IMR-90 (cell line): ENCODE measurements at regions not wholly inside any gene's neighbourhood (a gene's known extent, or its start where the extent isn't known, plus 50 kb on each side); places are given as distances from the start of the nearest gene placed in this dataset.

ENCODE experiments used
- ATAC-seq: fragments of 200-7000 bp; cut with Tn5 transposase; 2 replicates; pipeline ENCODE4 v1.9.1; 2020; ENCODE audit warnings: low read depth, mild to moderate bottlenecking, moderate library complexity
- BruUV-seq: library from RNA; stranded (reverse); fragments of 400-500 nt; replicated peaks from 2 replicates; lab custom pipeline; 2021; lab: Mats Ljungman, UMichigan
- CTCF ChIA-PET: fragments of 300-600 bp; formaldehyde crosslinking; extraction: SDS; loops from one replicate; lab custom pipeline; 2021; ENCODE audit warnings: antibody characterized with exemption; lab: Yijun Ruan, JAX
- POLR2A ChIA-PET: fragments of 300-600 bp; sonication (Branson Sonifier 250); formaldehyde crosslinking; loops from one replicate; lab custom pipeline; 2022; ENCODE audit warnings: antibody characterized with exemption; ENCODE audit not compliant: unreplicated experiment; lab: Charles Lee
- DNase-seq: peaks from one replicate; pipeline ENCODE4 v3.0.0; 2013
- H2AFZ ChIP-seq: replicated peaks from 2 replicates; pipeline ENCODE3; 2013; ENCODE audit warnings: low read length, mild to moderate bottlenecking; ENCODE audit not compliant: poor library complexity
- H2AK5ac ChIP-seq: 2 replicates; pipeline ENCODE4 v1.6.1; 2013; ENCODE audit warnings: low read depth, low read length, inconsistent platforms
- H2AK9ac ChIP-seq: replicated peaks from 2 replicates; pipeline ENCODE3; 2013; ENCODE audit warnings: mild to moderate bottlenecking, low read depth, low read length, moderate library complexity; ENCODE audit not compliant: poor library complexity
- H2BK120ac ChIP-seq: 2 replicates; pipeline ENCODE4 v1.6.1; 2013; ENCODE audit warnings: low read depth, low read length, inconsistent platforms
- H2BK15ac ChIP-seq: 3 replicates; pipeline ENCODE4 v1.6.1; 2013; ENCODE audit warnings: low read depth, low read length, inconsistent platforms
- H2BK20ac ChIP-seq: 2 replicates; pipeline ENCODE4 v1.6.1; 2013; ENCODE audit warnings: low read depth, mild to moderate bottlenecking, inconsistent platforms, low read length, moderate library complexity
- H2BK5ac ChIP-seq: 2 replicates; pipeline ENCODE4 v1.6.1; 2013; ENCODE audit warnings: mild to moderate bottlenecking, low read depth, low read length, inconsistent platforms; ENCODE audit not compliant: poor library complexity, severe bottlenecking
- H3K14ac ChIP-seq: replicated peaks from 2 replicates; pipeline ENCODE4 v1.6.1; 2013; ENCODE audit warnings: low read depth, low read length, inconsistent platforms
- H3K18ac ChIP-seq: 2 replicates; pipeline ENCODE4 v1.6.1; 2013; ENCODE audit warnings: low read depth, low read length, control low read depth
- H3K23ac ChIP-seq: 2 replicates; pipeline ENCODE4 v1.6.1; 2013; ENCODE audit warnings: low read depth, low read length, inconsistent platforms
- H3K27ac ChIP-seq: 2 replicates; pipeline ENCODE4 v1.5.1; 2013; ENCODE audit warnings: mild to moderate bottlenecking, control low read depth, low read length; ENCODE audit not compliant: insufficient read depth
- H3K27me3 ChIP-seq: 2 replicates; pipeline ENCODE4 v1.6.1; 2013; ENCODE audit warnings: low read length; ENCODE audit not compliant: control insufficient read depth, insufficient read depth
- H3K36me3 ChIP-seq: 2 replicates; pipeline ENCODE4 v1.6.1; 2013; ENCODE audit warnings: low read length, mixed read lengths; ENCODE audit not compliant: control insufficient read depth, insufficient read depth
- H3K4ac ChIP-seq: 2 replicates; pipeline ENCODE4 v1.6.1; 2013; ENCODE audit warnings: low read depth, low read length, inconsistent platforms
- H3K4me1 ChIP-seq: 2 replicates; pipeline ENCODE4 v1.6.1; 2013; ENCODE audit warnings: low read length, mixed read lengths; ENCODE audit not compliant: control insufficient read depth, insufficient read depth
- H3K4me2 ChIP-seq: 2 replicates; pipeline ENCODE4 v1.6.1; 2013; ENCODE audit warnings: low read depth, mild to moderate bottlenecking, control low read depth, low read length, moderate library complexity
- H3K4me3 ChIP-seq: 2 replicates; pipeline ENCODE4 v1.5.1; 2013; ENCODE audit warnings: low read depth, mild to moderate bottlenecking, control low read depth, low read length, moderate library complexity; ENCODE audit not compliant: insufficient read depth
- H3K56ac ChIP-seq: 2 replicates; pipeline ENCODE4 v1.6.1; 2013; ENCODE audit warnings: low read length, inconsistent platforms; ENCODE audit not compliant: insufficient read depth; ENCODE audit errors: extremely low read depth
- H3K79me1 ChIP-seq, 2 experiments: 2 replicates each; pipeline ENCODE4 v1.6.1; 2013; ENCODE audit warnings: low read length in 2 of 2, inconsistent platforms in 1 of 2, low read depth in 1 of 2
- H3K9ac ChIP-seq: 2 replicates; pipeline ENCODE4 v1.6.1; 2013; ENCODE audit warnings: low read depth, low read length, control low read depth
- H3K9me1 ChIP-seq: 2 replicates; pipeline ENCODE4 v1.6.1; 2013; ENCODE audit warnings: low read length, inconsistent platforms; ENCODE audit not compliant: insufficient read depth
- H3K9me3 ChIP-seq: 2 replicates; pipeline ENCODE4 v1.6.1; 2013; ENCODE audit warnings: low read length; ENCODE audit not compliant: control insufficient read depth, insufficient read depth
- H4K20me1 ChIP-seq: 2 replicates; pipeline ENCODE4 v1.6.1; 2013; ENCODE audit warnings: low read length, inconsistent platforms; ENCODE audit not compliant: insufficient read depth
- H4K5ac ChIP-seq: 2 replicates; pipeline ENCODE4 v1.6.1; 2013; ENCODE audit warnings: mild to moderate bottlenecking, low read depth, low read length, control low read depth
- H4K8ac ChIP-seq, 2 experiments: 2 replicates each; pipeline ENCODE4 v1.6.1; 2013; ENCODE audit warnings: low read depth in 2 of 2, low read length in 2 of 2, control low read depth in 1 of 2, inconsistent platforms in 1 of 2
- H4K91ac ChIP-seq: 2 replicates; pipeline ENCODE4 v1.6.1; 2013; ENCODE audit warnings: low read depth, low read length, inconsistent platforms; ENCODE audit not compliant: insufficient read depth
- BHLHE40 ChIP-seq: fragments of 150-350 bp; IDR thresholded peaks from 2 replicates; pipeline ENCODE4 v1.6.1; 2016; ENCODE audit warnings: mild to moderate bottlenecking, low read depth, low read length
- CTCF ChIP-seq: conservative IDR thresholded peaks from 2 replicates; pipeline ENCODE4 v1.5.1; 2012; ENCODE audit warnings: mild to moderate bottlenecking, low read depth, low read length, improper control_type of control experiment
- MXI1 ChIP-seq: IDR thresholded peaks from 2 replicates; pipeline ENCODE4 v1.6.1; 2012; ENCODE audit warnings: low read depth, mild to moderate bottlenecking, low read length, moderate library complexity, borderline replicate concordance
- NFE2L2 ChIP-seq: fragments of 150-350 bp; IDR thresholded peaks from 2 replicates; pipeline ENCODE4 v1.6.1; 2016; ENCODE audit warnings: low read depth, mild to moderate bottlenecking, low read length
- RAD21 ChIP-seq: IDR thresholded peaks from 2 replicates; pipeline ENCODE4 v1.6.1; 2012; ENCODE audit warnings: low read length, improper control_type of control experiment
- RCOR1 ChIP-seq: IDR thresholded peaks from 2 replicates; pipeline ENCODE4 v1.6.1; 2012; ENCODE audit warnings: mild to moderate bottlenecking, low read length, improper control_type of control experiment; ENCODE audit not compliant: insufficient replicate concordance
- SMC3 ChIP-seq: fragments of 150-350 bp; IDR thresholded peaks from 2 replicates; pipeline ENCODE4 v1.6.1; 2016; ENCODE audit warnings: low read depth, mild to moderate bottlenecking, antibody characterized with exemption, low read length, moderate library complexity
- WGBS, 2 experiments: methylation state at CpG; one replicate each; pipeline versions ENCODE4 v1.1.5 to v1.1.7; 2013; ENCODE audit warnings: missing lambda C conversion rate in 2 of 2; ENCODE audit not compliant: insufficient read length in 1 of 2; ENCODE audit errors: extremely low coverage in 2 of 2; 5-methylcytosine and 5-hydroxymethylcytosine counted together
- dilution Hi-C: fragments of 300-500 bp; cut with HindIII; formaldehyde crosslinking; loops from one replicate; pipeline ENCODE4 v1.14.3; 2018; ENCODE audit warnings: low sequenced_read_pairs; ENCODE audit not compliant: unreplicated experiment
- in situ Hi-C: fragments of 300-500 bp; cut with MboI; formaldehyde crosslinking; loops from 3 replicates; pipeline ENCODE4 v1.14.3; 2019; ENCODE audit warnings: low sequenced_read_pairs, inconsistent platforms, mixed read lengths
- intact Hi-C: fragments of 100-400 bp; cut with micrococcal nuclease; formaldehyde crosslinking; loops from 2 replicates; pipeline ENCODE4 v1.10.0; 2022

GRCh38 chr12:97336900-97337751 lies 125.5 kb upstream of the RMST start:
- Histone ChIP-seq H3K4me3 (no peak overlapping the region), H2BK20ac (no peak overlapping the region), H4K5ac (no peak overlapping the region), H3K4me1 (no peaks in the 10 kb centered on the region), H2AFZ (no peak overlapping the region), H3K23ac (no peak overlapping the region), H2AK9ac (no peak overlapping the region), H4K91ac (no peak overlapping the region), H3K9ac (no peak overlapping the region), H3K9me3 (no peaks in the 10 kb centered on the region), H3K9me1 (no peaks in the 10 kb centered on the region), H3K56ac (no peak overlapping the region), H3K27ac (no peak overlapping the region), H3K18ac (no peak overlapping the region), H2BK120ac (no peak overlapping the region), H2AK5ac (no peak overlapping the region), H3K79me1 (no peaks in the 10 kb centered on the region), H3K4ac (no peak overlapping the region), H2BK15ac (no peak overlapping the region), H2BK5ac (no peak overlapping the region), H3K27me3 (no peaks in the 10 kb centered on the region), H4K8ac (no peak overlapping the region), H4K20me1 (no peaks in the 10 kb centered on the region), H3K14ac (no peak overlapping the region), H3K36me3 (no peaks in the 10 kb centered on the region), H3K4me2 (no peak overlapping the region)
- CTCF ChIA-PET: no interaction called here
- ATAC-seq: no peak
- POLR2A ChIA-PET: no interaction called here
- WGBS, 2 experiments: 0% methylated on average over 1 of the region's 7 CpGs; no CpG with 5 or more reads in 1 of the 2 experiments
- in situ Hi-C loops (no loop called here), intact Hi-C loops (no loop called here), dilution Hi-C loops (no loop called here)
- no peak for DNase-seq
- no TSS peak for BruUV-seq
- TF ChIP-seq NFE2L2 (no peak), MXI1 (no peak), RAD21 (no peak), CTCF (no peak), SMC3 (no peak), BHLHE40 (no peak), RCOR1 (no peak)
